Fibroblast of villous mesenchyme (primary cell): ENCODE measurements at regions not wholly inside any gene's neighbourhood (a gene's known extent, or its start where the extent isn't known, plus 50 kb on each side); places are given as distances from the start of the nearest gene placed in this dataset.

Experiments used
- DNase-seq: peaks from one replicate; pipeline ENCODE4 v3.0.0-alpha.2; 2010; ENCODE audit warnings: low read depth
- H3K4me3 ChIP-seq: 2 replicates; pipeline ENCODE4 v1.5.1; 2011; ENCODE audit warnings: low read depth, mild to moderate bottlenecking, low read length
- TF ChIP-seq, protein P1 (sequence below): IDR thresholded peaks from 2 replicates; pipeline ENCODE4 v1.5.1; 2012; ENCODE audit warnings: low read depth, mild to moderate bottlenecking, low read length; ENCODE audit not compliant: insufficient read depth

DNA sequence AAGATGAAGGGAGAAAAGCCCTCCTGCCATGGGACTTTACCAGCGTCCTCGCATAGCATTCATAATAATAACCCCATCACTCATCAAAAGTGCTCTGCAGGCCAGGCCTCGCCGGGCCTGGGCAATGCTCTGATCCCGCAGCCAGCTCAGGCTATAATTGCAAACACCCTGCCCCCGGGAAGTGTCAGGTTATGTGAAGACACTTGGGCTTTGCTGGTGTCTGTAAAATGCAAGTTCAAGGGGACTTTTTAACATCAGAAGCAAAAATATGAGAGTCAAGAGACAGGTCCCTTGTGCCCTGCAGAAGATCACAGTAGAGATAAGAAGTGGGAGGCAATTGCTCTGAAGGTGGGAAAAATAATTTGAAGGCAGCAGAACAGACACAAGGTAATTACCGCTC, 381.0 kb downstream of the MAFB start:
- no peak for DNase-seq
- TF ChIP-seq, protein P1, sequence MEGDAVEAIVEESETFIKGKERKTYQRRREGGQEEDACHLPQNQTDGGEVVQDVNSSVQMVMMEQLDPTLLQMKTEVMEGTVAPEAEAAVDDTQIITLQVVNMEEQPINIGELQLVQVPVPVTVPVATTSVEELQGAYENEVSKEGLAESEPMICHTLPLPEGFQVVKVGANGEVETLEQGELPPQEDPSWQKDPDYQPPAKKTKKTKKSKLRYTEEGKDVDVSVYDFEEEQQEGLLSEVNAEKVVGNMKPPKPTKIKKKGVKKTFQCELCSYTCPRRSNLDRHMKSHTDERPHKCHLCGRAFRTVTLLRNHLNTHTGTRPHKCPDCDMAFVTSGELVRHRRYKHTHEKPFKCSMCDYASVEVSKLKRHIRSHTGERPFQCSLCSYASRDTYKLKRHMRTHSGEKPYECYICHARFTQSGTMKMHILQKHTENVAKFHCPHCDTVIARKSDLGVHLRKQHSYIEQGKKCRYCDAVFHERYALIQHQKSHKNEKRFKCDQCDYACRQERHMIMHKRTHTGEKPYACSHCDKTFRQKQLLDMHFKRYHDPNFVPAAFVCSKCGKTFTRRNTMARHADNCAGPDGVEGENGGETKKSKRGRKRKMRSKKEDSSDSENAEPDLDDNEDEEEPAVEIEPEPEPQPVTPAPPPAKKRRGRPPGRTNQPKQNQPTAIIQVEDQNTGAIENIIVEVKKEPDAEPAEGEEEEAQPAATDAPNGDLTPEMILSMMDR = no peak
- H3K4me3 ChIP-seq = no peak overlapping the region

DNA sequence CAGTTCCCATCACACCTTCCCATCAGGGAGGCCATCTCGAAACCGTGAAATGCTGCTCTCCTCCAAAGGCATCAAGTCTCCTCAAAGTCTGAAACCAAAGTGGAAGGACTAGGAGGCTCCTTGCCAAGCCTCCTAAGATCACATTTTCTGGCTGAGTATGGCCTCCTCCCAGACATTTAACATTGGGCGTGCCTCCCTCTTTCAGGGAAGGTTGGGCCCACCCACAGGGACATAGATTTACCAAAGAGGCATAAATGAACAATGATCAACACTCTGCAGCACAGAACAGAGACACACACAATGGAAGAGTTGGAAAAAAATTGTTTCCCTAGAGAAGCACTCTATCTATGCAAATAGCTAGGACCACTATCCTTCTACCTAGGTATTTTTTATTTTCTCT, 381.8 kb downstream of the MAFB start:
- no peak for DNase-seq
- TF ChIP-seq, protein P1 = no peak
- H3K4me3 ChIP-seq = no peak overlapping the region

DNA sequence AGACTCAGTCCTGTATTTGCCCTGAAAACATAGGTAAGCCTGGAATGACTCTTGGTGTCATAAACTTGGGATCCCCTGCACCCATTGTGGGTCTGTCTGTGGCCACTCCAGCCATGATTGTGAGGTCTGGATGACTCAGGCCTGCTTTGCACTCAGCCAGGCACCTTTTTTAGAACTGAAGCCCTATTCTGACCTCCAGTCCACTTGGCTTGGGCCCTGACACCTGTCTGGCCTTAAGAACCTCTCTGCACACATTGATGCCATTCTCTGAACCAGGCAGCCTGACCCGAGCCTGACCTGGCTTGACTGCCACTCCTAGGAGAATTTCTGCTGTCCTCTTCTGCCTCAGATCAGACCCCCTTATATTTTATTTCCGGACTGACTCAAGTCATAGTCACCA, 383.7 kb downstream of the MAFB start:
- TF ChIP-seq, protein P1 = no peak
- no peak for DNase-seq
- no peak overlapping the region for H3K4me3 ChIP-seq

GRCh38 chr20:40304119-40304613, 384.9 kb downstream of the MAFB start:
- DNase-seq = no peak
- TF ChIP-seq, protein P1 = no peak

GRCh38 chr20:40294747-40295146, 394.3 kb downstream of the MAFB start:
- TF ChIP-seq, protein P1 = no peak
- no peak for DNase-seq

More at GRCh38 chr20:40304119-40304613, 384.9 kb downstream of the MAFB start:
- H3K4me3 ChIP-seq = no peak overlapping the region

GRCh38 chr20:40294175-40294574, 394.9 kb downstream of the MAFB start:
- no peak overlapping the region for H3K4me3 ChIP-seq
- TF ChIP-seq, protein P1 = no peak
- DNase-seq = no peak

More at GRCh38 chr20:40294747-40295146, 394.3 kb downstream of the MAFB start:
- H3K4me3 ChIP-seq = no peak overlapping the region

DNA sequence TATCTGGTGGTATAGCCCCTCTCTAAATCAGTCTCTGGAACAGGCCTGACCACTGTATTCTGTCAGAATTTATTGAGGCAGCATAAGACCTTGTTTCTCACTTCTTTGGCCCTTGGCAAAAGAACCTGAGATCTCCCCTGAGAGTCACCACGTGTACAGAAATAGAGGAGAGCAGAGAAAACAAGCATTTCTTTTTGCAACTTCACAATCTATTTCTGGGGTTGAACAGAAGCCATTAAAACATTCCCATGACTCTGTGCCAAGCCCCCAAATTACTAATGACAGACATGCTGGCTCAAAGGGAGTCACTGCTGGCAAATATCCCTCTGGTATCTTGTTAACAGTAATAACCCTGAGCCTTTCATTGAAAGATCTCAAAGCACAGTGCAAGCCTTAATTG, 395.3 kb downstream of the MAFB start:
- no peak for DNase-seq
- H3K4me3 ChIP-seq = no peak overlapping the region
- TF ChIP-seq, protein P1 = no peak
